SIG-M5 (cell line): ENCODE measurements at regions not wholly inside any gene's neighbourhood (a gene's known extent, or its start where the extent isn't known, plus 50 kb on each side); places are given as distances from the start of the nearest gene placed in this dataset.
A peak's percentile ranks its signal among the peaks of the same experiment; 100 is the strongest.
"Not testable (repeated sequence)": the region's sequence is repeated elsewhere in the genome, so short reads cannot be mapped to it uniquely, and the experiment has no call there.

ENCODE experiments used
- DNase-seq: peaks from one replicate; lab custom pipeline; 2025; lab: John Stamatoyannopoulos, UW

GRCh38 chr11:46223252-46223513 lies 54.3 kb upstream of the CREB3L1 start:
- DNase-seq: no peak

GRCh38 chr11:46222490-46223251 lies 54.8 kb upstream of the CREB3L1 start:
- no peak for DNase-seq

- no peak for DNase-seq
These were observed 57.1 kb upstream of the CREB3L1 start for GRCh38 chr11:46220313-46220712.

- no peak for DNase-seq
These were observed 60.7 kb upstream of the CREB3L1 start for GRCh38 chr11:46216765-46217089.

DNA sequence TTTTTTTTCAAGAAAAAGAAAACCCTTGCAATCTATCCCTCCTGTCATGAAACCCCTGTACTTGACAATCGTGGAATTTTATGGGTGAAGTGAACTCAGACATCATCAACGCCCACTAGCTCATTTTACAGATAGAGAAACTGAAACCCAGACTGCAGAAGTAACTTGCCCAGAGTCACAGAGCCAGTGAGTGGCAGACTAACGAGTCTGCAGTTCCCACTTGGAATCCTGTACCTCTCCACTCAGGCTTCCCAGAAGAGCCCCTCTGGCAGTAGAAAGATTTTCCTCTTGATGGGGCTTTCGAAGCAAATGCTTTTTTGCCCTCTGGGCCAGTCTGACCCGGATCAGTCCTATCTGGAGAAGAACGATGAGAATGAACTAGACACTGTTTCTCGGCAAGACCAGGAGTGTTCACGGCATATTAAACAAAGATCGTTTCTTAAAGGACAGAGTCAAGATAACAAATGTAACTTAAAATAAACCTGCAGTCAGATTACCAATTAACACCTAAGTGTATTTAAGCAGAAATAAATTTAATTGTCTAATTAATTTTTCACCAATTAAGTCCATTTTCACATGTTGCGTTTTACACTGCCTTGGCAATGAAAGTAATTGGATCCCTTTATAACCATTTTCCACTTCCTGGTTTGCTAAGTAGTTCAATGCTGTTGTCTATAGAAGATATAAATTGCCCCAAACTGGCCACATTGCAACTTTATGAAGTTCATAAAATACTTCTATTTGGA lies 61.3 kb upstream of the CREB3L1 start:
- DNase-seq: no peak

DNA sequence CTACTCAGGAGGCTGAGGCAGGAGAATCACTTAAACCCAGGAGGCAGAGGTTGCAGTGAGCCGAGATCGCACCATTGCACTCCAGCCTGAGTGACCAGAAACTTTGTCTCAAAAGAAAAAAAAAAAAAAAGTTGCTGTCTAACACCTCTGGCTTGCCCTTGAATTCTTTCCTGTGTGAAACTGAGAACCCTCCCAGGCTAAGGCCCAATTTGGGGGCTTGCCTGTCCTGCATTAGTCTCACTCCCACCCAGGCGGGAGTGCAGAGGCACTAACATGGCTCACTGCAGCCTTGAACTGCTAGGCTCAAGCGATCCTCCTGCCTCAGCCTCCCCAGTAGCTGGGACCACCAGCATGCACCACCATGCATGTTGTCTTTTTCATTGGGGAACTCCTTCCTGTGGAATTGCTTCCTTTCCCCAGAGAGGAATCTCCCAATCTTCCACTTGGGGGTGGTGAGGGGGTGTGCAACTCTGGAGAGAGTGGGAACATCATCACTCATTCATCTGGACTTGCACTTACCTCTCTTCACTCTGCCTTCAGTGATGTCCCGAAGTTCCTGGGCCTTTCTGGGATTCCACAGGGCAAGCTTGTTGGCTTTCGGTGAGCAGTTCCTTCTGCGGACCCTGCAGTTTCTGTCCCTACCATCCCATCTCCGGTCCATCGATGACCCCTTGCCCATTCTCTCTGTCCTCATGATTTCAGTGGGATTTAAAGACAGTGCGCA lies 62.1 kb upstream of the CREB3L1 start:
- no peak for DNase-seq

DNA sequence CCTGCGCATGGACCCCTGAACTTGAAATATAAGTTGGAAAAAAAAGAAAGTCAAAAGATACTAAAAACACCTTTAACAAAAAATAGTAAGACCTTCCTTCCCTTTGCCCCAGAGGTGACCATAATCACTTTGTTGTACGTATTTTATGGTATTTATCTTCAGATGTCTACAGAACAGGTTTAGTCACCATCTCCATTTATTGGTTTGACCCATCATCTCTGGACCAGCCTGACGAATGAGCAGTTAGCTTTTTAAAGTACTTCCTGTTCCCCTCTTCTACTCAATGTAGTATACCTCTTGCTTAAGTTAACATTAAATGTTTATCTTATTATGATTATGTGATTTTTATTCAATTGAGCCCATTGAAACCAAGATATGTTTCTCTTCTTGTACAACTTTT lies 64.7 kb upstream of the CREB3L1 start:
- DNase-seq: no peak

DNA sequence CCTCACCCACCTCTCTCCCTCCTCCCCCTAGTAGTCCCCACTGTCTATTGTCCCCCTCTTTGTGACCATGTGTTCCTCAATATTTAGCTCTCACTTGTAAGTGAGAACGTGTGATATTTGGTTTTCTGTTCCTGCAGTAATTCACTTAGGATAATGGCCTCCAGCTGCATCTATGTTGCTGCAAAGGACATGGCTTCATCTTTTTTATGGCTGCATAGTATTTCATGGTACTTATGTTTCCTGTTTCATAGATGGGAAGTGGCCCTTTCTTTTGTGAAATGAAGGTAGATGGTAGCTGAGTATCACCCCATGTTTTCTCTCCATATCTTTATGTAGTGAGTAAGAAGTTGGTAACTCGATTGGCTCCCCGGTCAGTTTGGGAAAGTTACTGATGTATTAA lies 66.6 kb upstream of the CREB3L1 start:
- no peak for DNase-seq

DNA sequence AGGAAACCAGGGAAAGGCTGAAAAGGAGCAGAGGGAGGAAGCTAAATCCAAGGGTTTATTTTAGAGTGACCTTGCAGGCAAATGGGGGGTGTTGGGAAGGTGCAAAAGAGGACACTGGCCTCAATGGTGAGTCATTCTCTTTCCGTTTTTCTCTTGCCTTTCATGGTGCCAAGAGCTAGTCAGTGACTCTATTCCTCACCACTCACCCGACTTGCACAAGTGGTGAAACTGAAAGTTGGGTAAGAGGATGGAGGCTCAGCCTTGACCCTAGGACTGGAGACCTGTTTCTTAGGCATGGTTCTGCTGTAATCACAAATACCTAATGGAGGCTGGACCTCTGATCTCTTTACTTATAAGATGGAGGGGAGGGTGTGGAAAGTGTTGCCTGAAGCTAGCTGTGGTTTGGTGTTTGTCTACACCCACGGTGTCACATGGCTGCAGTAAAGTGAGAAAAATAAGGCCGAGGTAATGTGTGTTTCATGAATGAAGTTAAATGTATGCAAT lies 67.3 kb upstream of the CREB3L1 start:
- peak; percentile 10 for DNase-seq

DNA sequence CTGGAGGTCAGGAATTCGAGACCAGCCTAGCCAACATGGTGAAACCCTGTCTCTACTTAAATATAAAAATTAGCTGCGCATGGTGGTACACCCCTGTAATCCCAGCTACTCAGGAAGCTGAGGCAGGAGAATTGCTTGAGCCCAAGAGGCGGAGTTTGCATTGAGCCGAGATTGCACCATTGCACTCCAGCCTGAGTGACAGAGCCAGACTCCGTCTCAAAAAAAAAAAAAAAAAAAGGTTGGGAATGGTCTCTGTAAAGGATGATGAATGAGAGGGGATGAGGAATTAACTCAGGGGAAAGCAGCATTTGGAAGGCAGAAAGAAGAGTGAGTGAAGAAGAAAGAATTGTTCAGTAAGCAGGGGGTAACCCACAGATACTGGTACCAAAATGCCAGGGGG lies 67.8 kb upstream of the CREB3L1 start:
- not testable (repeated sequence) for DNase-seq

GRCh38 chr11:46208803-46209202 lies 68.7 kb upstream of the CREB3L1 start:
- DNase-seq: no peak

- DNase-seq: no peak
These were observed 70.2 kb upstream of the CREB3L1 start for GRCh38 chr11:46207270-46207669.

DNA sequence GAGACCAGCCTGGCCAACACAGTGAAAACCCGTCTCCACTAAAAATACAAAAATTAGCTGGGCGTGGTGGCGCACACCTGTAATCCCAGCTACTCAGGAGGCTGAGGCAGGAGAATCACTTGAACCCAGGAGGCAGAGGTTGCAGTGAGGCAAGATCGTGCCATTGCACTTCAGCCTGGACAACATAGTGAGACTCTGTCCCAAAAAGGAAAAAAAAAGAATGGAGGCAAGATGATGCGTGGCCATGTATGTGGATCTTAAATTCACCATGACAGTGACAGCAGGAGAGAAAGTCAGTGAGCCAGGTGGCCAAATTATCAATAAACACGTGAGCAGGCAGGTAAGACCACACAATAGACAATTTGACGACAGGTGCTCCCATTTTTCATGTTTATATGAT lies 73.0 kb upstream of the CREB3L1 start:
- DNase-seq: not testable (repeated sequence)

- DNase-seq: no peak
These were observed 73.7 kb upstream of the CREB3L1 start for GRCh38 chr11:46203746-46204145.

DNA sequence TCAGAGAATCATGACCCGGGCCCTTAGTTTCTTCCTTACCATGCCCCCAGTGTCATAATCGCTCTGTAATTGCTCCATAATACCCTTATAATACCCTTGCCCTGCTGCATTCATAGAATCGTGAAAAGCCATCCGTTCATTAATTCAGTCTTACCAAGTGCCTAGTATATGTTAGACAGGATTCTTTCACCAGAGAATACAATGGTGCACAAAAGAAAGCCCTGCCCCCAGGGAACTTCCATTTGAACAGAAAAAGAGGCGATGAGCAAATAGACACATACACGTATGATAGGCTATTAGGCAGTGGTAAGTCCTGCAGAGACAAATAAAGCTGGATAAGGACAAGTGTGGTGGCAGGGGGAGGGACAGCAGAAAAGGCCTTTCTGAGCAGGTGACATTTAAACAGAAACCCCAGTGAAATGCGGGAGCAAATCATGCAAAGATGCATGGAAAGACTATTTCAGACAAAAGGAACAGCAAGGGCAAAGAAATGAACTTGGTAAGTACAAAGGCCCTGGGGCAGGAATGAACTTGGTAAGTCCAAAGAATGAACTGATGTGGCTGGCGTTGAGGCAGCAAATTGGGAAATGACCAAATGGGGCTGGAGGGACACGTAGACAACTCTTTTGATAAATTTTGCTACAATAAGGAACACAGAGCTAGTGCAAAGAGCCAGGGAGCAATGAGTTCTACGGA lies 74.6 kb upstream of the CREB3L1 start:
- DNase-seq: no peak

GRCh38 chr11:46202149-46202548 lies 75.3 kb upstream of the CREB3L1 start:
- no peak for DNase-seq

DNA sequence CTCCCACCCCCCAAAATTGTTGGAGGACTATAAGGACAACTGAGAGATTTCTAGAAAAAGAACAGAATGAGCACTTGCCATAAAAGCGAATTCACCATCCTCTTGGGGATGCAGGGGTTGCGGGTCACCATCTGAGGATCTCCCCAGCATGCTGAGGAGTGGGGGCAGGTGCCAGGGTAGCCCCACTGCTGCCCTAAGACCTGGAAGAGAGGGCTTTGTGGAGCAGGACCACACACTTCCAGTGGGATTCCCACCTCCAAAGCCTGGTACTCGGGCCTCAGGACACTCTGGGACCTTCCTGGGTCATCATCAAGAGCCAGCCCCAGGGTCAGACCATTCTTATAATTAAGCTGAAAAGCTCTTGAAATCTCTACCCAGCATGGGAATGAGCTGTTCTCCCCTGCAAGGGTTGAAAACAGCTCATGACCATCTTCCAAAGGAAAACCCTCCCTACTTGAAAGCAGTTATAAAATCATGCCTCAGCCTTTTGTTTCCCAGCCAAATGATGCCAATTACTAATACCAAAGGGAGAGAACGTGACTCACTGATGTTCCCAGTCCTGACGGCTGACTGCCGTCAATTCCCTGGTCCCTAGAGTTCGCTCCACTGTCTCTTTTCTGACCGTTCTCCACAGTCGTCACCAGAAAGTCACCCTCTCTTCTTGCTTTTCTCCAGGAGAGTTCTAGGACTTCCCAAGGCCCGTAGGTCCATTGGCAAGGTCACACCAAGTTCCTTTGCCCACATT lies 76.8 kb upstream of the CREB3L1 start:
- DNase-seq: no peak

DNA sequence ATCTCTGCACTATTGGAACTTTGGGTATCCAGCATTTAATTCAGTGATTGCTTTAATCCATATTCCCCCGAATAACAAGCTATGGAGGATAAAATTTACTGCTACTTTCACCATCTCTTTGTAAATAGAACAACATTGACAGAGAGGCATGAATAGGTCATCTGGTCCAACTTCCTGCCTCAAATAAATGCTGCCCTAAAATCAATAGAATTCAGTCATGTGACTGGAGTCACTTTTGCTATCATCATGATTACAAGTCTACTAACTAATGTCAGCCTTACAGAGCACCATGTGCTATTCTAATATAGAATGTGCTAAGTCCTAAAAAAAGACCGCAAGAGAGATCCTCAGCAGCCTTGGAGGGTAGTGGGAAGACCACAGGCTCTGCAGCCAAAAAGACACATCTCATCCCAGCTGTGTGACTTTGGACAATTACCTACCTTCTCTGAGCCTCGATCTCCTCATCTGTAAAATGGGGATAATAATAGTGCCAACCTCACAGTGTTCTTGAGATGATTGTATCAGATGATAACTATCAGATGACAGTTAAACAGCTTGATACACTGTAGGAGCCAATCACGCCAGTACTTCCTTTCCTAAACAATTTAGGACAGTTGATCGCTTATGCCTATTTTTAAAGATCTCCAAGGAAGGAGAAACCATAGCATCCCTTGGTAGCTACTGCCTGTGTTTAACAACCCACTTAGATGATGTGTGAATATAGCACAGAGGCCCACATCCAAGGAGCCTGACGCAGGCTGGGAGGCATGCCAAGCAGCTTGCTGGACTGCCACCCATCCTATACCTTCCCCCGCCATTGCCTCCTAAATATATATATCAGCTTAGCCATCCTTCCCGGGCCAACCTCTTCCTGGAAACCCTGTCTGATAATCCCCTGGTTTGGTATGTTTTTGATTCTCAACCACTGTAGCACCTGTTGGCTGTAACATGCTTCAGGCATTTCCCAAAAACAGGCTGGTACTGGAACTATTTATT lies 77.3 kb upstream of the PHF21A start:
- no peak for DNase-seq

- DNase-seq: no peak
These were observed 76.2 kb upstream of the PHF21A start for GRCh38 chr11:46197421-46197820.

GRCh38 chr11:46188017-46188416 lies 66.8 kb upstream of the PHF21A start:
- DNase-seq: no peak

DNA sequence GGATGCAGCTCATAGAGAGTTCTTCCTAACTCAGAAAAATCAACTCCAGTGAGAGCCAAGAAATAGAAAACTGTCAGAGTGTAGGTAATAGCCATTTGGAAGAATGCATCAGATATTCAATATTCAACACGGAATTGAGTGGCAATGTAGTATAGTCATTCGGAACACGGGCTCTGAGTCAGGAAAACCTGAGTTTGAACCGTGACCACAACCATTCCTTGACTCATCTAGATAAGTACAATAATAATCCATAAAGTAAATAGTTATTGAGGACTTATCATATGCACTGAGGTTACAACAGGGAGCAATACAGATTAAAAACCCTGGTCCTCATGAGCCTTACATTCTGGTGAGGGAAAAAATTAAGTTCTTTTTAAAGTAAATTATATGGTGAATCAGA lies 62.6 kb upstream of the PHF21A start:
- no peak for DNase-seq
